ENCODE measurements at regions not wholly inside any gene's neighbourhood (a gene's known extent, or its start where the extent isn't known, plus 50 kb on each side); places are given as distances from the start of the nearest gene placed in this dataset.
"Not testable (repeated sequence)": the region's sequence is repeated elsewhere in the genome, so short reads cannot be mapped to it uniquely, and the experiment has no call there.

GRCh38 chr12:40431169-40431568 is 206.4 kb downstream of the LRRK2 start:
- DNase-seq, result no peak

- no peak for DNase-seq
Measured at GRCh38 chr12:40435251-40435650, 210.5 kb downstream of the LRRK2 start.

GRCh38 chr12:40435951-40436350 is 211.2 kb downstream of the LRRK2 start:
- no peak for DNase-seq

GRCh38 chr12:40436564-40436963 is 211.8 kb downstream of the LRRK2 start:
- DNase-seq, result no peak

- no peak for DNase-seq
Measured at GRCh38 chr12:40439771-40440492, 215.1 kb downstream of the LRRK2 start.

GRCh38 chr12:40444174-40444573 is 219.4 kb downstream of the LRRK2 start:
- DNase-seq, result no peak

GRCh38 chr12:40446385-40446784 is 221.6 kb downstream of the LRRK2 start:
- DNase-seq, result no peak

- DNase-seq, result not testable (repeated sequence)
Measured at GRCh38 chr12:40448523-40448922, 223.7 kb downstream of the LRRK2 start.

GRCh38 chr12:40451661-40452060 is 226.9 kb downstream of the LRRK2 start:
- DNase-seq, result no peak

- DNase-seq, result no peak
Measured at GRCh38 chr12:40464121-40464520, 228.1 kb upstream of the CNTN1 start.

GRCh38 chr12:40469736-40470135 is 222.5 kb upstream of the CNTN1 start:
- DNase-seq, result peak; percentile 70 to 89

- DNase-seq, result no peak
Measured at GRCh38 chr12:40473962-40474361, 218.3 kb upstream of the CNTN1 start.

- DNase-seq, result no peak
Measured at GRCh38 chr12:40474630-40475029, 217.6 kb upstream of the CNTN1 start.

GRCh38 chr12:40499856-40500255 is 192.4 kb upstream of the CNTN1 start:
- DNase-seq, result no peak

- no peak for DNase-seq
Measured at GRCh38 chr12:40502322-40502721, 189.9 kb upstream of the CNTN1 start.

GRCh38 chr12:40505327-40505726 is 186.9 kb upstream of the CNTN1 start:
- no peak for DNase-seq

- DNase-seq, result no peak
Measured at GRCh38 chr12:40508421-40508820, 183.8 kb upstream of the CNTN1 start.

- DNase-seq, result no peak
Measured at GRCh38 chr12:40511341-40511740, 180.9 kb upstream of the CNTN1 start.

GRCh38 chr12:40515041-40515816 is 177.0 kb upstream of the CNTN1 start:
- DNase-seq, result no peak

GRCh38 chr12:40522837-40523236 is 169.4 kb upstream of the CNTN1 start:
- DNase-seq, result no peak

- no peak for DNase-seq
Measured at GRCh38 chr12:40525054-40525453, 167.2 kb upstream of the CNTN1 start.

- DNase-seq, result no peak
Measured at GRCh38 chr12:40534828-40535227, 157.4 kb upstream of the CNTN1 start.

- no peak for DNase-seq
Measured at GRCh38 chr12:40551466-40551865, 140.8 kb upstream of the CNTN1 start.

GRCh38 chr12:40552868-40553267 is 139.4 kb upstream of the CNTN1 start:
- DNase-seq, result no peak
